ENCODE measurements at regions not wholly inside any gene's neighbourhood (a gene's known extent, or its start where the extent isn't known, plus 50 kb on each side); places are given as distances from the start of the nearest gene placed in this dataset.
A peak's percentile ranks its signal among the peaks of the same experiment; 100 is the strongest.

GRCh38 chr12:97305651-97306050 lies 157.0 kb upstream of the RMST start:
- H3K36me3 ChIP-seq (ENCODE audit: control insufficient read depth in 4 of 4, insufficient read depth in 4 of 4, low read length in 3 of 4) = no peaks in the 10 kb centered on the region
- H3K4me3 ChIP-seq (ENCODE audit: control insufficient read depth in 1 of 7, extremely low read depth in 1 of 7, insufficient read depth in 4 of 7, low read depth in 2 of 7, low read length in 6 of 7) = no peak overlapping the region
- POLR2A ChIA-PET = no interaction called here
- peaks cover 0 to 3% (median 2%) of the 10 kb centered on the region in 5 experiments for H3K27me3 ChIP-seq (replicated peaks in 2 of 5; ENCODE audit: control insufficient read depth in 4 of 5, insufficient read depth in 5 of 5, low read length in 4 of 5)
- H3K9me3 ChIP-seq (ENCODE audit: control extremely low read depth in 1 of 5, control insufficient read depth in 4 of 5, insufficient read depth in 2 of 5, low read depth in 1 of 5, low read length in 4 of 5) = no peaks in the 10 kb centered on the region
- no peak for DNase-seq
- CTCF ChIA-PET = interaction anchor here (0.7 to 5.2 kb wide), 2 partner anchors 33 to 317 kb away, joined by 4 to 31 read pairs; no protein-coding TSS in a partner anchor
- H3K27ac ChIP-seq (ENCODE audit: insufficient read depth in 1 of 2, low read depth in 1 of 2, low read length in 2 of 2, poor library complexity in 1 of 2, severe bottlenecking in 2 of 2) = no peak overlapping the region
- H3K4me1 ChIP-seq (ENCODE audit: control extremely low read depth in 1 of 4, control insufficient read depth in 4 of 4, insufficient read depth in 4 of 4, low read length in 3 of 4) = no peaks in the 10 kb centered on the region
- WGBS (ENCODE audit: insufficient coverage) = 100% methylated on average over 2 of the region's 4 CpGs

GRCh38 chr12:97306147-97306546 lies 156.5 kb upstream of the RMST start:
- WGBS (ENCODE audit: insufficient coverage) = no CpG with 5 or more reads among the region's 3 CpGs
- peak in 1 of 3 donors; percentile 3 for DNase-seq
- no peaks in the 10 kb centered on the region for H3K4me1 ChIP-seq (ENCODE audit: control extremely low read depth in 1 of 4, control insufficient read depth in 4 of 4, insufficient read depth in 4 of 4, low read length in 3 of 4)
- POLR2A ChIA-PET = no interaction called here
- H3K4me3 ChIP-seq (ENCODE audit: control insufficient read depth in 1 of 7, extremely low read depth in 1 of 7, insufficient read depth in 4 of 7, low read depth in 2 of 7, low read length in 6 of 7) = no peak overlapping the region
- H3K27me3 ChIP-seq (replicated peaks in 2 of 5; ENCODE audit: control insufficient read depth in 4 of 5, insufficient read depth in 5 of 5, low read length in 4 of 5) = peaks cover 0 to 3% (median 2%) of the 10 kb centered on the region in 5 experiments
- no peak overlapping the region for H3K27ac ChIP-seq (ENCODE audit: insufficient read depth in 1 of 2, low read depth in 1 of 2, low read length in 2 of 2, poor library complexity in 1 of 2, severe bottlenecking in 2 of 2)
- no peaks in the 10 kb centered on the region for H3K36me3 ChIP-seq (ENCODE audit: control insufficient read depth in 4 of 4, insufficient read depth in 4 of 4, low read length in 3 of 4)
- no peaks in the 10 kb centered on the region for H3K9me3 ChIP-seq (ENCODE audit: control extremely low read depth in 1 of 5, control insufficient read depth in 4 of 5, insufficient read depth in 2 of 5, low read depth in 1 of 5, low read length in 4 of 5)
- CTCF ChIA-PET = interaction anchor here (0.7 to 5.2 kb wide), 3 partner anchors 32 to 727 kb away, joined by 3 to 31 read pairs (median 4); no protein-coding TSS in a partner anchor

DNA sequence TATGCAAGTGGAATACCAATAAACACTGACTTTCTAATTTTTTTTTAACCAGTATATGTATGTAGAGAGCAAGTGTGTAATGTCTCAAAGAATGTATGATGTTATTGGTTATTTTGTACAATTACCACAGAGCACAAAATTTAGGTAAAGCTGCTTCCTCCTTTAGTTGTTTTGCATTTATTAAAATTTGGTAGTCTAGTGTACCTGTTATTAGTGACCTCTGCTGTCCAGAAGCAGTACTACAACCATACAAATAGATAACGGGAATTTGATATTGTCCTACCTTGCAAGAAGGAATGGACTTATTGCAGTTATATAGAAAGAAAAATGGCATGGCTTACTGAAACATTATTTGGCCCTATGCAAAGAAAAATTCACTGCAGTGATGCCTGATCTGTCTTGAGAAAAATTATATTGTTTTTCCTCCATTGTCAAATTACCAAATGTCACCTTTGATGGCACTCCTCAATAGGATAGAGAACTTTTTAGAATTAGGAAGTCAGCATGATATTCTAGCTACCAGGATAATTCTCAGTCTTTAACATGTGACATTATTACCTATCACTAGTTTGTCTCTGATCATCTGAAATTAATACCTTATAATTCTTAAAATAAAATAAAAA lies 153.9 kb upstream of the RMST start:
- peaks cover 0 to 6% (median 5%) of the 10 kb centered on the region in 5 experiments for H3K27me3 ChIP-seq (replicated peaks in 2 of 5; ENCODE audit: control insufficient read depth in 4 of 5, insufficient read depth in 5 of 5, low read length in 4 of 5)
- no peaks in the 10 kb centered on the region for H3K4me1 ChIP-seq (ENCODE audit: control extremely low read depth in 1 of 4, control insufficient read depth in 4 of 4, insufficient read depth in 4 of 4, low read length in 3 of 4)
- no peak overlapping the region for H3K27ac ChIP-seq (ENCODE audit: insufficient read depth in 1 of 2, low read depth in 1 of 2, low read length in 2 of 2, poor library complexity in 1 of 2, severe bottlenecking in 2 of 2)
- POLR2A ChIA-PET = no interaction called here
- H3K9me3 ChIP-seq (ENCODE audit: control extremely low read depth in 1 of 5, control insufficient read depth in 4 of 5, insufficient read depth in 2 of 5, low read depth in 1 of 5, low read length in 4 of 5) = no peaks in the 10 kb centered on the region
- no peak overlapping the region for H3K4me3 ChIP-seq (ENCODE audit: control insufficient read depth in 1 of 7, extremely low read depth in 1 of 7, insufficient read depth in 4 of 7, low read depth in 2 of 7, low read length in 6 of 7)
- WGBS (ENCODE audit: insufficient coverage) = no CpG with 5 or more reads among the region's 1 CpG
- no peaks in the 10 kb centered on the region for H3K36me3 ChIP-seq (ENCODE audit: control insufficient read depth in 4 of 4, insufficient read depth in 4 of 4, low read length in 3 of 4)
- CTCF ChIA-PET = interaction anchor here (0.9 to 5.2 kb wide), 5 partner anchors 10 to 1100 kb away, joined by 3 to 31 read pairs (median 3); no protein-coding TSS in a partner anchor
- DNase-seq = peak; percentile 62 to 85 (median 78)

DNA sequence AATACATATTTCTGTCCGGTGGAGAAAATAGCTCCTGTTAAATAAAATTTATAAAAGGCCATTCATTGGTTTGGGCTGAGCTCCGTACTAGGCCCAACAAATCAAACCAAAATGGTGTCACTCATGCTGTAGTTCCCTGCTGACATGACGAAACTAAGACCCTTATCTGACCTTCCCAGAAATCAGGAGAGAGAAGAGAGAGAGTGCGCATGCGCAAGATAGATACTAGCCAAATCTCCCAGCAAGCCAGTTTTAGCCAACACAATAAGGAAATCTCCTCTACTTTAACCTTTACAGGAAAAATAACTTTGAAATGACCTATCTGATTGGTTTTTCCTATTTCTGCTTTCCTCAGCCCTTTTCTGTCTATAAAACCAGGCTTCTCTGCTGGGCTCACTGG lies 152.7 kb upstream of the RMST start:
- Histone ChIP-seq H3K9me3 (ENCODE audit: control extremely low read depth in 1 of 5, control insufficient read depth in 4 of 5, insufficient read depth in 2 of 5, low read depth in 1 of 5, low read length in 4 of 5) (no peaks in the 10 kb centered on the region), H3K4me1 (ENCODE audit: control extremely low read depth in 1 of 4, control insufficient read depth in 4 of 4, insufficient read depth in 4 of 4, low read length in 3 of 4) (no peaks in the 10 kb centered on the region), H3K27ac (ENCODE audit: insufficient read depth in 1 of 2, low read depth in 1 of 2, low read length in 2 of 2, poor library complexity in 1 of 2, severe bottlenecking in 2 of 2) (no peak overlapping the region), H3K4me3 (ENCODE audit: control insufficient read depth in 1 of 7, extremely low read depth in 1 of 7, insufficient read depth in 4 of 7, low read depth in 2 of 7, low read length in 6 of 7) (no peak overlapping the region), H3K36me3 (ENCODE audit: control insufficient read depth in 4 of 4, insufficient read depth in 4 of 4, low read length in 3 of 4) (no peaks in the 10 kb centered on the region), H3K27me3 (replicated peaks in 2 of 5; ENCODE audit: control insufficient read depth in 4 of 5, insufficient read depth in 5 of 5, low read length in 4 of 5) (peaks cover 0 to 6% (median 5%) of the 10 kb centered on the region in 5 experiments)
- DNase-seq = no peak
- 80% methylated on average over 1 of the region's 5 CpGs for WGBS (ENCODE audit: insufficient coverage)
- ChIA-PET POLR2A (no interaction called here), CTCF (interaction anchor here (0.8 to 5.2 kb wide), 5 partner anchors 9 to 1099 kb away, joined by 3 to 31 read pairs (median 3); no protein-coding TSS in a partner anchor)

DNA sequence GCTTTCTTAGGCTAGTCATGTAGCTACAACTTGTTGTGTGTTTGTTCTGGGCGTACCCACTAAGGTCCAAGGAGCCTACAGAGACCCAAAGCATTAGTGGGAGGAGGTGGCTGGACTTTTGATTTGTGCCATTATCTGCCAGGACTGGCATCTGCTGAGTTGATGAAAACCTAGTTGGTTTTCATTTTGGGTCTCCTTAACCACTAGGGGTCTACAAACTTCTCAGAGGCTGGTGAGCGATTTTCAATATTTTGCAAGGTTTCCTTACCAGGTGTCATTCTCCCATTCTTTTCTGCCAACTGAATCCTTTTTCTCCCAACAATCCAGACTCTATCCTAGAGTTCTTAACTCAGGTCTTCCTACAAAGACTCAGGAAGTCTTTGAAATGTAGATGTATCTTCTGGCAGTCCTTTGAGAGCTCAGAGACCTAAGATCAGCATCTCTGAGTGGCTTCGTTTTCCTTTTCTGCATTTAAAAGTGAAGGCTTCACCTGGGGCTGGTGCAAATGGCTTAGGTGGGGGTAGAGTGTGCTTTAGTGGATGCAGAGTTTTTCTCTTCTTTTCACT lies 150.0 kb upstream of the RMST start:
- Histone ChIP-seq H3K9me3 (ENCODE audit: control extremely low read depth in 1 of 5, control insufficient read depth in 4 of 5, insufficient read depth in 2 of 5, low read depth in 1 of 5, low read length in 4 of 5) (no peaks in the 10 kb centered on the region), H3K4me1 (ENCODE audit: control extremely low read depth in 1 of 4, control insufficient read depth in 4 of 4, insufficient read depth in 4 of 4, low read length in 3 of 4) (no peaks in the 10 kb centered on the region), H3K27ac (ENCODE audit: insufficient read depth in 1 of 2, low read depth in 1 of 2, low read length in 2 of 2, poor library complexity in 1 of 2, severe bottlenecking in 2 of 2) (no peak overlapping the region), H3K4me3 (ENCODE audit: control insufficient read depth in 1 of 7, extremely low read depth in 1 of 7, insufficient read depth in 4 of 7, low read depth in 2 of 7, low read length in 6 of 7) (no peak overlapping the region), H3K27me3 (replicated peaks in 2 of 5; ENCODE audit: control insufficient read depth in 4 of 5, insufficient read depth in 5 of 5, low read length in 4 of 5) (peaks cover 0 to 7% (median 5%) of the 10 kb centered on the region in 5 experiments), H3K36me3 (ENCODE audit: control insufficient read depth in 4 of 4, insufficient read depth in 4 of 4, low read length in 3 of 4) (no peaks in the 10 kb centered on the region)
- CTCF ChIA-PET = interaction anchor here (1.1 kb wide), 2 partner anchors 169 to 323 kb away, joined by 3 read pairs; no protein-coding TSS in a partner anchor
- POLR2A ChIA-PET = no interaction called here
- no peak for DNase-seq
- WGBS (ENCODE audit: insufficient coverage) = 75% methylated on average over 1 of the region's 3 CpGs

DNA sequence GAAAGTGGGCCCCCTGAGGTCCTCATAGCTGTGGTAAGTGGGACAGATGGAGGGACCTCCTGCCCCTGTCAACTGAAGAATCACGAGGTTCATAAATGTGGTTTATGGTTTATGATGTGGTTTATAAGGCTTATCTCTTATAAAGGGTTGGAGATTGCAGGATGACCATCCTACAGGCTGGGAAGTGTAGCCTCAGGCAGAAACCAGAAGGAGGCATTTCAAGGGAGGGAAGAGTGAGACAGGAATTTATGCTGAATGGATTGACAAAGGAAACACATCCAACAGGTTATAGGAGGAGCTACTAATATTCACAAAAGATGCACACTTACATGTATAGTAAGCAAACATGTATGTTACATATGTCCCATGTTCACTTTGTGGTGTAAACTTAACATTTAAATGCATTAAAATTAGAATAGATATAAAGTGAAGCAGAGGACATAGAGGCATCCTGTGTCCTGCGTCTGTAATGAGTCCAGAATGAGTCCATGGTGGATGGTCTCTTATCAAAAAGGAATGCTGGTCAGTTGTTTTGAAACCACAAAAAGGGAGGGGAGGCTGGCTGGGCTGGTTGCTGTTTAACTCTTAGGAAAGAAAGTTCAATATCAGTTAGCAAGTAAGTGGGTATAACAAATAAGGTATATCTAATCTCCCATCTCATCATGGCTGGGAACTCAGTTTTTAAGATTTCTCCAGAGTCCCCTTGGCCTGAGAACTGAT lies 149.0 kb upstream of the RMST start:
- H3K4me1 ChIP-seq (ENCODE audit: control extremely low read depth in 1 of 4, control insufficient read depth in 4 of 4, insufficient read depth in 4 of 4, low read length in 3 of 4) = no peaks in the 10 kb centered on the region
- H3K36me3 ChIP-seq (ENCODE audit: control insufficient read depth in 4 of 4, insufficient read depth in 4 of 4, low read length in 3 of 4) = no peaks in the 10 kb centered on the region
- no peaks in the 10 kb centered on the region for H3K9me3 ChIP-seq (ENCODE audit: control extremely low read depth in 1 of 5, control insufficient read depth in 4 of 5, insufficient read depth in 2 of 5, low read depth in 1 of 5, low read length in 4 of 5)
- H3K4me3 ChIP-seq (ENCODE audit: control insufficient read depth in 1 of 7, extremely low read depth in 1 of 7, insufficient read depth in 4 of 7, low read depth in 2 of 7, low read length in 6 of 7) = no peak overlapping the region
- peaks cover 0 to 7% (median 5%) of the 10 kb centered on the region in 5 experiments for H3K27me3 ChIP-seq (replicated peaks in 2 of 5; ENCODE audit: control insufficient read depth in 4 of 5, insufficient read depth in 5 of 5, low read length in 4 of 5)
- WGBS (ENCODE audit: insufficient coverage) = 72% methylated on average over 2 of the region's 2 CpGs
- no peak overlapping the region for H3K27ac ChIP-seq (ENCODE audit: insufficient read depth in 1 of 2, low read depth in 1 of 2, low read length in 2 of 2, poor library complexity in 1 of 2, severe bottlenecking in 2 of 2)
- CTCF ChIA-PET = interaction anchor here (1.1 kb wide), 1 partner anchor 170 kb away, joined by 3 read pairs; no protein-coding TSS in a partner anchor
- POLR2A ChIA-PET = no interaction called here
- no peak for DNase-seq

DNA sequence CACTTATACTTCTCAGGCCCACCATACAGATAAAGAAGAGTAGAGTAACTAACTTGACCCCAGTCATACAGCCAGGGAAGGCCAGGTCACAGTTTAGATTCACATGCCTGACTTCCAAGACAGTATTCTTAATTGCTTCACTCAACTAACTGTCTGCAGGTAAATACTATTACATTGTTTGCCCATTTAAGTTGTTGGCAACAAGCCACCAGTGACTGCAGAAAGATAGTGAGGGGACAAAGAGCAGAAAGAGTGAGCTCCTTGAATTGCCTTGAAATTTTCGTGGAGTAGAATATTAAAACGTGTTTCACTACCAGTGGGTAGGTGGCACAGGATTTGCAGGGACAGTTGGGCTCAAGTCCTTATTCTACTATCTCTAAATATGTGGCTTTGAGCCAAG lies 146.3 kb upstream of the RMST start:
- H3K9me3 ChIP-seq (ENCODE audit: control extremely low read depth in 1 of 5, control insufficient read depth in 4 of 5, insufficient read depth in 2 of 5, low read depth in 1 of 5, low read length in 4 of 5) = no peaks in the 10 kb centered on the region
- POLR2A ChIA-PET = no interaction called here
- CTCF ChIA-PET = no interaction called here
- no peak overlapping the region for H3K4me3 ChIP-seq (ENCODE audit: control insufficient read depth in 1 of 7, extremely low read depth in 1 of 7, insufficient read depth in 4 of 7, low read depth in 2 of 7, low read length in 6 of 7)
- H3K36me3 ChIP-seq (ENCODE audit: control insufficient read depth in 4 of 4, insufficient read depth in 4 of 4, low read length in 3 of 4) = no peaks in the 10 kb centered on the region
- DNase-seq = no peak
- WGBS (ENCODE audit: insufficient coverage) = 96% methylated on average over 2 of the region's 2 CpGs
- H3K27ac ChIP-seq (ENCODE audit: insufficient read depth in 1 of 2, low read depth in 1 of 2, low read length in 2 of 2, poor library complexity in 1 of 2, severe bottlenecking in 2 of 2) = no peak overlapping the region
- peaks cover 0 to 5% (median 3%) of the 10 kb centered on the region in 5 experiments for H3K27me3 ChIP-seq (replicated peaks in 2 of 5; ENCODE audit: control insufficient read depth in 4 of 5, insufficient read depth in 5 of 5, low read length in 4 of 5)
- no peaks in the 10 kb centered on the region for H3K4me1 ChIP-seq (ENCODE audit: control extremely low read depth in 1 of 4, control insufficient read depth in 4 of 4, insufficient read depth in 4 of 4, low read length in 3 of 4)
